GM21447 (cell line): ENCODE measurements at regions not wholly inside any gene's neighbourhood (a gene's known extent, or its start where the extent isn't known, plus 50 kb on each side); places are given as distances from the start of the nearest gene placed in this dataset.
"Not testable (repeated sequence)": the region's sequence is repeated elsewhere in the genome, so short reads cannot be mapped to it uniquely, and the experiment has no call there.

ENCODE experiments used
- ATAC-seq: cut with Tn5 transposase; IDR thresholded peaks from one replicate; pipeline ENCODE4 v1.9.1; 2021; ENCODE audit not compliant: unreplicated experiment

GRCh38 chr6:81909981-81910900 lies 157.8 kb upstream of the TENT5A start:
- no peak for ATAC-seq

DNA sequence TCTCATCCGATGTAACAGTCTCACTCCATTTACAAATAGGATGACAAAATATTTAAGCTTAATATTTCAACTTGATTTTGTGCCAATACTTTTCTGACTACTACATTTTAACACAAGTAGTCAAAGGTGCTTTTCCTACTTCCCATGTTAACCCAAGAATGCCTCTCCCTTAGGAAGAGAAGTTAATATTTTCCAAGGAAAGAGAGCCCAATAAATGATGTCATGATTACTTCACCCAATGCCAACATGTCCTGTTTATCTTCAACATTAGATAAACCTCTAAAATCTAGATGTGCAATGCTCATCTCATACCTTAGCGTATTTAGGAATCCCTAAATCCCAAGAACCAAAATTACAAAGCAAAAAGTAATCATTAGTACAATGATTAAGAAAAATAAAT lies 156.7 kb upstream of the TENT5A start:
- ATAC-seq, result no peak

- ATAC-seq, result peak; percentile 46
These were observed 154.3 kb upstream of the TENT5A start for GRCh38 chr6:81906709-81907204.

DNA sequence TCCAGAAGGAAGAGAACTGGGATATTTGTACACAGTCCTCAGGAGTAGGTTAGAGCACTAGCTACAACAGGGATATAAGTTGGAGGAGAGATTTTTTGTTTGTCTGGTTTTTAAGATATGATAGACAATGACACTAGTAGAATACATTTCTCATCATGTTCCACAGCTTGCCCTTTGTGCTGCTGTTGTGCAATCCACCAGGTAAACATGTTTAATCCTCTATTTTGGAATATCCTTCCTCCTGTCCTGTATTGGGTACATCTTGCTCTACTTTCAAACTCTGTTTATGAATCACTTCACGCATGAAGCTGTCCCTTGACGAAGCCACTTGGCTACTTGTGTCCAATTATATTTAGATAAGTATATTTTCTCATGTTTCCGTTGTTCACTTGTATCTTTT lies 153.6 kb upstream of the TENT5A start:
- no peak for ATAC-seq

- ATAC-seq, result no peak
These were observed 149.1 kb upstream of the TENT5A start for GRCh38 chr6:81901551-81901966.

DNA sequence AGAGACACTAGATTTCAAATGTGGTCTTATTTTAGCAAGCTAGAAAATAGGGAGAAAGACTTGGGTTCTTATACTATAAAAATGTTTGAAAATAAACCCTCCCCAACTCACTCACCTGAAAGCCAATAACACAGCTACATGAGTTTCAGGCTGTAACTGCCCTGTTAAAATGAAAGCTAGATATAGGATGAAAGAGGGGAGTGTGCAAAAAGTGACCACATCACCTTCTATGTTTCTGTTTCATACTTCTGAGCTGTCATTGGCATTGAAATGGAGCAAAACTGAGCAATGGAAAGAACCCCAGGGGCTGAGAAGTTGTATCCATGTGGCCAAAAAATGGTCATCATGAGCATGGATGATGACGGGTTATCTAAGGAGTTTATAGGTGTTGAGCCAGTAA lies 148.1 kb upstream of the TENT5A start:
- peak; percentile 86 for ATAC-seq

DNA sequence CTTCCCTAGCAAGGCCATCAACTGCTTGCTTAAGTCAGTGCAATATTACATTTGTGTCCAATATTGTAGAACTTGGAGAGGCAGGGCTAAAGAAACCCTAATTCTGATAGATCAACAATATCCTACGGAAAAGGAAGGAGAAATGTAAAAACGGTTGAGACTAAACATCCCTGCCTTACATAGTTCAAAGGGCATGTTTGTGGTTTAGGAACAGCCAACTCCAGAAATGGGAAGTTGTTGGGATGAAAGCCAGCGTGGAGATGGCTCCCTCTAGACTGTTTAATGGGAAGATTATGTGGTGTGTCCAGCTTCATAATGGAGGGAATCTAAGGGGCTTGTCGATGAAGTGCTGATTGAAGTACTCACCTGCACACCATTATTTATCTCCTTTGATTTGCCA lies 145.3 kb upstream of the TENT5A start:
- ATAC-seq, result no peak

GRCh38 chr6:81896525-81897503 lies 144.3 kb upstream of the TENT5A start:
- no peak for ATAC-seq

GRCh38 chr6:81895511-81896185 lies 143.2 kb upstream of the TENT5A start:
- no peak for ATAC-seq

GRCh38 chr6:81894788-81895271 lies 142.3 kb upstream of the TENT5A start:
- ATAC-seq, result no peak

DNA sequence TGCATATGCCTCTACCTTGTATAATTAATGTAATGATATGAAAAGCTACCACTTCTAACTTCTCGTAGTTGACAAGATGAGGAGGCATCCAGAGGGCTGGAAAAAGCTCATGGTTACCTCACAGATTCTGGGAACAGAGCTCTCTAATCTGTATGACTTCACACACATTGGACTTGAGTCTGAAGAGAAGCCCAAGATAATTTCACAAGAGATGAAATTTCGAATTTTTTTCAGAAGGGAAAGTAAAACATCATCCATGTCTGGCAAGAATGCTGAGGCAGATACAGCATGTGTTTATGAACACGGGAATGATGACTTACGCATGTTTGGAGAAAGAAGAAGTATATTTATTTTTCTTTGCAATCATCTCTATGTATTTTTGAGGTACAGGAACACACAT lies 141.8 kb upstream of the TENT5A start:
- no peak for ATAC-seq

DNA sequence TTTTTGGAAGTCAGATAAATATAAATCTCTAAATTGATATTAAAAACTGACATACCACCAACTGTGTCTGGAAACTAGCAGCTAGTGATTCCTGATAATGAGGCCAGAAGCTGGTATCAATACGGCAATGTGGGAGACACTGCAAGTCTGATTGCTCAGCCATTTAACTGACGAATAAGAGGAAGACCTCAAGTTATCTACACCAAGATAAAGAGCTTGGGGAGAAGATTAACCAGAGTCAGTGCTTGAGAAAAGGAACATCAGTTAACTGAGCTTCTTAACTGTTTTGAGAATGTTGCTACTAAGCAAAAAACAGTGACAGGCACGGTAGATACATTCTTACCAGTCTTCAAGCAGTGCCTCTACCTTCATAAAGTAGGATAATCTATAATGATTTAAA lies 140.4 kb upstream of the TENT5A start:
- ATAC-seq, result no peak

DNA sequence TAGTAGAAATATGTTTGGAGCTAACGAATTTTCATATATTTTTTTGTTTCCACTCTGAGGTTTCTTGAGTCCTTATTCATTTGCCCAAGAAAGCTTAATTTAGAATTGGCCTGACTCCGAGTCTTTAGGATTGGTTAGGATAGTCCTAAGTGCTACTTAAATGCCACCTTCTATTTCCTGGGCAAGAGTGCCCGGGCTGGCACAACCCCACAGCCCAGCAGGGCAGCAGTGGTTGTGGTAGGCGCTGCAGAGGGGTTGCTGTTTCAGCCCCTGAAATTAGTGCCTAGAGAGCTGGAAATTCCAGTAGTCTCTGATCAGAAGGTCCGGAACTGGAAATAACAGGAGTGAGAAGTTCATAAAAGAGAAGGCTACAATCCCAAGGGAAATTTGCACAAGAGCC lies 139.4 kb upstream of the TENT5A start:
- no peak for ATAC-seq

- no peak for ATAC-seq
These were observed 138.4 kb upstream of the TENT5A start for GRCh38 chr6:81890846-81891245.

DNA sequence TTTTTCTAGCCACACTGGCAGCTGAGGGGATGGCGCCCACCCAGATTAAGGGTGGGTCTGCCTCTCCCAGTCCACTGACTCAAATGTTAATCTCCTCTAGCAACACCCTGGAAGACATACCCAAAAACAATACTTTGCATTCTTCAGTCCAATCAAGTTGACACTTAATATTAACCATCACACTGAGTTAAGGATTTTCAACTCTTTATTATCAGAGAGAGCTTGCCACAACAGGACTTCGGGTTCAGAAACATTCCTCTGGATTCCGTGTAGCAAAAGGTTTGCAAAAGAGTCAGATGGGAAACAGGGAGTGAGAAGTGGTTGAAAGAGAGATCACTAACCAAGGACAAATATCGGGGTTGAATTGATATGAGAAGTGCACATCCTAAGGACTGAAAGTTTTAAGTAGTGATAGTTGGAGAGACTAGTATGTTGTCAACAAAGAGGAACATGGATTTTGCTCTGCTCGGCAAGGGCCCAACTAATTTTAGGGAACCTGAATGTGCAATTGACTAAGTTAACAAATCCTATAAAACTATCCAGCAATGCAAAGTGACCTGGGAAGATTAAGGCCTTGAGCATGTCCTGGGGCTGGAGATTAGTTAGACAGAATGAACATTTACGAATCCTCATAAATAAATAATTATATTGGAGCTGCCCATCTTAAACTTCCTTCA lies 137.0 kb upstream of the TENT5A start:
- no peak for ATAC-seq

- ATAC-seq, result not testable (repeated sequence)
These were observed 134.4 kb upstream of the TENT5A start for GRCh38 chr6:81886909-81887308.

- no peak for ATAC-seq
These were observed 133.7 kb upstream of the TENT5A start for GRCh38 chr6:81886157-81886556.

GRCh38 chr6:81881660-81882059 lies 129.2 kb upstream of the TENT5A start:
- ATAC-seq, result no peak

DNA sequence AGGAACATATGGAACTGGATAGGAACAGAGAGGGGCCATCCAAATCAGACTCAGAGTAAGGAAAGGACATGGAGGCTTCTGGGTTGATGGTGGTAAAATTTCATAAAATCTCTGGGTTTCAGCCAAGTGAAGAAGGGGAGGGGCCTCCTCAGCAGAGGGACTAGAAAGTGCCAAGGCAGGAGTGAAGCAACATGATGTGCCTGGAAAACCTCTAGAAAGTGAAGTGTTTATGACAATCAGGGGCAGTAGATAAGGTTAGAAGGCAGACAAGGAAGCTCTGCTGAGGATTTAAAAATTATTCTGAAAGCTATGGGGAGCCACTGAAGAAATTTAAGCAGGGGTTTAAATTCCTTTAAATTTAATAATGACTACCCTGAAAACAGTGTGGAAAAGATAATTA lies 126.0 kb upstream of the TENT5A start:
- ATAC-seq, result no peak

- no peak for ATAC-seq
These were observed 124.5 kb upstream of the TENT5A start for GRCh38 chr6:81876971-81877370.
